ENCODE measurements at regions not wholly inside any gene's neighbourhood (a gene's known extent, or its start where the extent isn't known, plus 50 kb on each side); places are given as distances from the start of the nearest gene placed in this dataset.
"Not testable (repeated sequence)": the region's sequence is repeated elsewhere in the genome, so short reads cannot be mapped to it uniquely, and the experiment has no call there.

GRCh38 chr6:157727629-157728182 lies 95.3 kb upstream of the SNX9 start:
- no peak for DNase-seq

- DNase-seq, result no peak
Measured at GRCh38 chr6:157728183-157728881, 94.7 kb upstream of the SNX9 start.

GRCh38 chr6:157731221-157731620 lies 91.8 kb upstream of the SNX9 start:
- DNase-seq, result no peak

GRCh38 chr6:157732007-157732406 lies 91.0 kb upstream of the SNX9 start:
- DNase-seq, result no peak

GRCh38 chr6:157732416-157733161 lies 90.5 kb upstream of the SNX9 start:
- no peak for DNase-seq

GRCh38 chr6:157736555-157736954 lies 86.5 kb upstream of the SNX9 start:
- DNase-seq, result not testable (repeated sequence)

- no peak for DNase-seq
Measured at GRCh38 chr6:157741321-157741947, 81.6 kb upstream of the SNX9 start.

- peak; percentile 67 to 73 for DNase-seq
Measured at GRCh38 chr6:157741948-157742556, 81.0 kb upstream of the SNX9 start.

GRCh38 chr6:157744102-157744601 lies 78.9 kb upstream of the SNX9 start:
- no peak for DNase-seq

GRCh38 chr6:157746897-157747296 lies 76.1 kb upstream of the SNX9 start:
- no peak for DNase-seq

- no peak for DNase-seq
Measured at GRCh38 chr6:157747370-157747769, 75.7 kb upstream of the SNX9 start.

- no peak for DNase-seq
Measured at GRCh38 chr6:157748839-157749571, 74.0 kb upstream of the SNX9 start.

- DNase-seq, result not testable (repeated sequence)
Measured at GRCh38 chr6:157750973-157751372, 72.1 kb upstream of the SNX9 start.

- DNase-seq, result no peak
Measured at GRCh38 chr6:157751547-157752200, 71.4 kb upstream of the SNX9 start.

- DNase-seq, result not testable (repeated sequence)
Measured at GRCh38 chr6:157752879-157753278, 70.2 kb upstream of the SNX9 start.

- DNase-seq, result no peak
Measured at GRCh38 chr6:157753291-157753690, 69.8 kb upstream of the SNX9 start.

- DNase-seq, result not testable (repeated sequence)
Measured at GRCh38 chr6:157753801-157754200, 69.2 kb upstream of the SNX9 start.

- DNase-seq, result no peak
Measured at GRCh38 chr6:157754351-157754750, 68.7 kb upstream of the SNX9 start.

GRCh38 chr6:157755032-157755745 lies 67.9 kb upstream of the SNX9 start:
- no peak for DNase-seq
